GM19043 (cell line): ENCODE measurements at regions not wholly inside any gene's neighbourhood (a gene's known extent, or its start where the extent isn't known, plus 50 kb on each side); places are given as distances from the start of the nearest gene placed in this dataset.
"Not testable (repeated sequence)": the region's sequence is repeated elsewhere in the genome, so short reads cannot be mapped to it uniquely, and the experiment has no call there.

Experiments used
- ATAC-seq: cut with Tn5 transposase; IDR thresholded peaks from one replicate; pipeline ENCODE4 v1.9.1; 2021; ENCODE audit warnings: low read depth; ENCODE audit not compliant: unreplicated experiment

DNA sequence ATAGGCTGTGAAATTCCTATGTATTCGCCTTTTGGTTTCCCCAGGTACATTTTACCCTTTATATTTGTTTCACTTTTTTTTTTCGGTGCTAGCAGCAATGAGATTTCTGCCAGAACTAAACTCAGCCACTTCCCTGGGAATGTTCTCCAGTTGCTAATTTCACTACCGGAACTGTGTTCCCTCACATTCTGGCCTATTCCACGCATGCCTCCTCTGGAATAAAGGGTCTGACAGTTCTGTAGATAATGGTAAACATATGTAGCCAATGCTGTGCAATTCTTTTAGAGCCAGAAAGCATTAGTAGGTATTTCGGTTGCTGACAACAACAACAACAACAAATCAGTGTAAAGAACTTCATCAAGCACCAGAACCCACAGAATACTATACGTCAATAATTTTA is 96.1 kb upstream of the TBX18 start:
- ATAC-seq: no peak

DNA sequence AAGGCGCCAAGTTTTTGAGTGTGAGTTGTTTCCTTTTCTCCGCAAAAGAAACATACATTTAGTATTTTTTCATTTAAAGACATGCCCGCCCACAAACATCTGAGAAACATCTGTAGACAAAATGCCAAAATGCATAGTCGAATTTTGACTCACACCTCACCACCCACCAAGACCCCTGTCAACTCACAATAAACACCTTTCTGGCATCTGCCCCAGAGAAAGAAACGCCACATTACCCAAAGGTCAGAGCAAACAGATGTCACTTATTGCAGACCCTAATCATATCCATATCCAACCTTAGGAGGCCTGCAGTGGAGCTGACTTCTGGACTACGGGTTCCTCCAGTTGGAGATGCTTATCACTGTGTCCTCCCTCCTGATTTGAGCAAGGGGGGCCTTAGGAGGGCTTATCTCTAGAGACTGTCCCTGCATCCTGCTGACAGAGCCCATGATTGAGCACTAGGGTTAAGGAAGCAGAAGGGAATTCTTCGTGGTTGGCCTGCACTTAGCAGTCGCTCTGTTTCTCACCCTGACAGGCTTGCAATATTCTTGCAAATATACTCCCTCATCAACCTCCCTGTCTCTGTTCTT is 90.5 kb upstream of the TBX18 start:
- ATAC-seq: no peak

DNA sequence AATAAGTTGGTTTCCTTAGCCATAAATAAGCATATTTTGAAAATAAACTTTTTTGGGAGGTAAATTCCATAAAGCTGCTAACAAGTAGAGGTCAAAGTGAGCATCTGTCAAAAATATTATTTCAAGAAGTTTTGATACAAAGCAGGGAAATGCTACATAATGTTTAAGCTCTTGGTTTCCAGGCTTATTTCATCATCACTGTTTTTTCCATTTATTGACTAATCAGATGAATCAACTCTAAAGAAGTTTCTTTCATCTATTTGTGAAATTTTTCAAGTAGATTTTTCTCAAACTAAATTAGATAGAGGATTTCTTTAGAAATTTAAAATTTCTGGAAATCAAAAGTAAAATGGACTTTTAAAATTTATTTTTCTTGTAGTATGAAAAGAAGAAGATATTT is 89.5 kb upstream of the TBX18 start:
- no peak for ATAC-seq

DNA sequence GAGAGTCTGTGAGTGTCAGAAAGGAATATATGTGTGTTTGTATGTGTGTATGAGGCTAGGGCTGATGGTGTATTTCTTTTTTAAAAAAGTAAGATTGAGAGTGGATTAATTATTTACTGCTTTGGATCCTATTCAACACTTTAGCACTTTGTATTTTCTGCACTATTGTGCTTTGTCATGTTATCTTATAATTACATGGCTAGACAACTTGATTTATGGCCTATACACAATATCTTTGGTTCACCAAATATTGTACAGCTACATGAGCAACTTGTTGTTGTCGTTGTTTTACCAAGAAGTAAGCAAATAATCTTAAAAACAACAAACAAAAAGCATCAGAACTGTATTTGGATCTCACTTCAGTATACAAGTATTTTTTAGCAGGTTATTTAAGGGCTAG is 84.6 kb upstream of the TBX18 start:
- ATAC-seq: no peak

DNA sequence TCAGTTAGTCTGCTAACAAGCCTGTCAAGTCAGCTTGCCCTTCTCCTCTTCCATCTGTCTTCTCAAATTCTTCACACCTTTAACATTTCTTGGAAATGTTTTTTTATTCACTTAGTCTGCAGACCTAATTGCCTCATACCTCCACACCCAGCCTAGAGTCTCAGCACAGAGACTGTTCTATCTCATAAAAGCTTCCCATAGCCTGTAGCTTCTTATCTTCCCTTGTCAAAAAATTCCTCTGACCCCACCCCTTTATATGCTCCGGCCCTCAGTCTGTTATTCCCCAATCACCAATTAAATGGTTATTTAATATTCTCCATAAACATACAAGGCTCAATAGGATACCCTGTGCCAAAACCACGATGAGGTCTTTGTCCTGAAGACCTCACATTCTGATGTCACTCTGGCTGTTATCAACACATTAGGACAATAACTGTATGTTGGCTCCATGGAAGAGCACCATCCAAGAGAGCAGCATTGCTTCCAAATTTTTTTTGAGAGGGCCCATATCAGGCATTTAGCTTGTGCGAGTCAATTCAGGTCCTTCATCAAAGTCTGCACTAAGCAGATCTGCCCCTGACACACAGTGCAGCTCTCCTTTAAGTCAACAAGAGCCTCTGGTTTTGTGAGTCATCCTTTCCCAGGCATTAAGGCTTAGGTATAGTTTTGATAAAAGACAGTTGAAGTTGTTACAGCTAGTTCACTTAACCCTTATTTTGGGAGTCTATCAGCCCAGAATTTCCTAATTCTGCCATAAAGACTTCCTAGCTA is 83.2 kb upstream of the TBX18 start:
- no peak for ATAC-seq

DNA sequence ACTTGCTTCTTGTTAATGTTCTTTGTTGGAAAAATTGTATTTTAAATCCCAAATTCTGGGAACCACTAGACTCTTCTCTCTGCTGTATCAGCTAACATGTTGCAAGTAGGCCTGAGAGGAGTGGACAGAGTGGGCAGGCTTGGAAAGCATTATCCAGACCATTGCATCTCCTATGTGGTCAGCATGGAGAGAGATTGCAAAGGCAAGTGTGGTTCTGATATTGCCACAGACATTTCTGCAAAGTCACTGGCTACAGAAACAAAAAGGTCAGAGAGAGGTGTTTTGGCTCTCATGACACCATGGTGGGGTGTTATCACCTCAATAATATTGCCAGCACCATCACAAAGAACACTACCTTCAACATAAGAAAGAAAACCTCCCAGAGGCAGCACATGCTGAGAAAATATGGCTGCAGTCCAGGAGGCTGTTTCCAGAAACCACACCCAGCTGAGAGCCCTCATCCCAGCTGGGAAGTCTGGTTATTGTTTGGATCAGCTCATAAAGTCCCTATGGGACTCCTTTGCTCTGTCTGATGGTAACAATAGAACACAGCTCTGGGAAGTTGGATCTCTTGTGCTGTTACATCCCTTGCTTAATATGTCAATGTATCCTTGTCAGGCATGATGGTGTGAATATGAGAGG is 78.2 kb upstream of the TBX18 start:
- no peak for ATAC-seq

DNA sequence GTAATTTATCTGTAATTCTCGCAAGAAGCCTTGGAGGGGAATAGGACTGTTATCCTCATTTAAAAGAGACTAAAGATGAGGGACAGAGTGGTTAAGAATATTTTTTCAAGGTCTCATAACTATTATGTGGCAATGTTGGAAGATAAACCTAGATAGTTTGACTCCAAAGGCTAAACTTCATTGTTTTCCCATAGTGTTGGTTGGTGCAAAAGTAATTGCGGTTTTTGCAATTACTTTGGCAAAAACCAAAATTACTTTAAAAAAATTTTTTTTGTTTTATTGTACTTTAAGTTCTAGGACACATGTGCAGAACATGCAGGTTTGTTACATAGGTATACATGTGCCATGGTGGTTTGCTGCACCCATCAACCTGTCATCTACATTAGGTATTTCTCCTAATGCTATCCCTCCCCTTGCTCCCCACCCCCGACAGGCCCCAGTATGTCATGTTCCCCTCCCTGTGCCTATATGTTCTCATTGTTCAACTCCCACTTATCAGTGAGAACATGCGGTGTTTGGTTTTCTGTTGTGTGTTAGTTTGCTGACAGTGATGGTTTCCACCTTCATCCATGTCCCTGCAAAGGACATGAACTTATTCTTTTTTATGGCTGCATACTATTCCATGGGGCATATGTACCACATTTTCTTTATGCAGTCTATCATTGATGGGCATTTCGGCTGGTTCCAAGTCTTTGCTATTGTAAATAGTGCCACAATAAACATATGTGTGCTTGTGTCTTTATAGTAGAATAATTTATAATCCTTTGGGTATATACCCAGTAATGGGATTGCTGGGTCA is 72.9 kb upstream of the TBX18 start:
- ATAC-seq: not testable (repeated sequence)

DNA sequence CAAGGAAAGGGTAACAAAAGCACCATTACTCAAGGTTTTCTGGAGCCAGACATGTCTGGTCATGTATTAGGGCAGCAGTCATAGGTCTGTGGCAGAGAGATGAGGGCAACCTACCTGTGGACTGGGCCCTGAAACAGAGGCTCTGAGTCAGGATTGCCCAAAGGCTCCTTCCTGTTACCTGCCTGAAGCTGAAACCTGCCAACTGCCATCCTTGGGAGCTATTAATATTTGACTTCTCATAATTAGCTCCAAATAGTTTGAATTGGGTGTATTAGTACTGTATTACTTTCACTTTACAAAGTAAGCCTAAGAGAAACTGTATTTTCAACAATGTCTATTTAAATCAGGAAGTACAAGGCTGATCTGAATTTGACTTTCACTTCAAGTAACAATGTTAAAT is 72.0 kb upstream of the TBX18 start:
- ATAC-seq: no peak

DNA sequence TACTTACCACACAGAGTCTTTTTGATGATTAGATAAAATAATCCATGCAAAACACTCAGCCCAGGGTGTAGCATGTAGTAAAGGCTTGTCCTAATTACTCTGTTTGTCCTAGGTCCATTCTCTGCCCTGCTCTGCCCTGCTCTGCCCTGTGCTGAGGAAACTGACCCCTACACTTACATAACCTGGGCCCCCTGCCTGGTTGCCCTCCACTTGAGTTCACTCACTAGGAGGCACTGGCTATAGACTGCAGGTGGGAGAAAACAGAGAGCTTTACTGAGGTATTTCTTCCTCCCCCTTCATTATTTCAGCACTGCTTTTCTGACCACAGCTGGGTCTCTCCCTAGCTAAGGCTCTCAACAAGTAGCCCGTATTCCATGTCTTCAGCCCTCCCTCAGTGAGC is 70.9 kb upstream of the TBX18 start:
- no peak for ATAC-seq

DNA sequence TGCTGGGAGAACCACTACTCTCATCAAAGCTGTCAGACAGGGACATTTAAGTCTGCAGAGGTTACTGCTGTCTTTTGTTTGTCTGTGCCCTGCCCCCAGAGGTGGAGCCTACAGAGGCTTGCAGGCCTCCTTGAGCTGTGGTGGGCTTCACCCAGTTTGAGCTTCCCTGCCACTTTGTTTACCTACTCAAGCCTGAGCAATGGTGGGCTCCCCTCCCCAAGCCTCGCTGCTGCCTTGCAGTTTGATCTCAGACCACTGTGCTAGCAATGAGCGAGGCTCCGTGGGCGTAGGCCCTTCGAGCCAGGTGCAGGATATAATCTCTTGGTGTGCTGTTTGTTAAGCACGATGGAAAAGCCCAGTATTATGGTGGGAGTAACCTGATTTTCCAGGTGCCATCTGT is 67.5 kb upstream of the TBX18 start:
- ATAC-seq: not testable (repeated sequence)

DNA sequence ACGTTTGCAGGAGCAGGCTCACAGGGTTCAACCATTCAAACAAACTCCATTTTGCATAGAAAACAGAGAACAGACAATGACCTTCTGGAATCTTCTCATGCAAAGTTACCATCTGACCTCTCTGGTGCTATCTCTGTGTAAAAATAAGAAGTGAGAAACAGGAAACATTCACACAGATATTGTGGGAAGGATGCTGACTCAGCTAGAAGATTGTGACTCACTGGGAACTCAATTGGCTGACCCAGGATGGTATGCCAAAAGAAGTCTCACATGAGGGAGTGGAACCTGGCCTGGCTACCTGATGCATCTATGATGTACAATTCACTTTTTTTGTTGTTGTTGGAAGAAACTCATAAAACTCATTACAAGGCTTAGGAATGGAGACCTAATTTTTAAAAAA is 61.1 kb upstream of the TBX18 start:
- ATAC-seq: no peak

DNA sequence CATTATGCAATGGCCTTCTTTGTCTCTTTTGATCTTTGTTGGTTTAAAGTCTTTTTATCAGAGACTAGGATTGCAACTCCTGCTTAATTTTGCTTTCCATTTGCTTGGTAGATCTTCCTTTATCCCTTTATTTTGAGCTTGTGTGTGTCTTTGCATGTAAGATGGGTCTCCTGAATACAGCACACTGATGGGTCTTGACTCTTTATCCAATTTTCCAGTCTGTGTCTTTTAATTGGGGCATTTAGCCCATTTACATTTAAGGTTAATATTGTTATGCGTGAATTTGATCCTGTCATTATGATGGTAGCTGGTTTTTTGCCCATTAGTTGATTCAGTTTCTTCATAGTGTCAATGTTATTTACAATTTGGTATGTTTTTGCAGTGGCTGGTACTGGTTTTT is 56.9 kb upstream of the TBX18 start:
- not testable (repeated sequence) for ATAC-seq

DNA sequence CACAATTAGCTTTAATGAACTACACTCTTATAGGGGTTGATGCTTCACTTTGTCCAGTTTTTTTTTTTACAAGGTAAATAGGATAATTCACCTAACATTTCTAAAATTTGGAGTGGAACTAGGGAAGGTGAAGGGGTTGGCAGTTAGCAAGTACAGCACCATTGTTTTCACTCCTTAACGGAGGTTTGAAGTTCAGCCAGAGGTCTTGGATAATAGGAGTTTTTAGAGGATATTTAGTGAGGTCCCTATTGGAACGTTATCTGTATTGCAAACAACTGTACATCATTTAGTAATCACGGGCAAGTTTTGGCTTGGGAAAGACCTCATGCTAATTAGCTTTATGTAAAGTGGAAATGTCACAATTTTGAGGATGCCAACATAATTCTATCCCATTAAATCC is 52.3 kb upstream of the TBX18 start:
- ATAC-seq: no peak

DNA sequence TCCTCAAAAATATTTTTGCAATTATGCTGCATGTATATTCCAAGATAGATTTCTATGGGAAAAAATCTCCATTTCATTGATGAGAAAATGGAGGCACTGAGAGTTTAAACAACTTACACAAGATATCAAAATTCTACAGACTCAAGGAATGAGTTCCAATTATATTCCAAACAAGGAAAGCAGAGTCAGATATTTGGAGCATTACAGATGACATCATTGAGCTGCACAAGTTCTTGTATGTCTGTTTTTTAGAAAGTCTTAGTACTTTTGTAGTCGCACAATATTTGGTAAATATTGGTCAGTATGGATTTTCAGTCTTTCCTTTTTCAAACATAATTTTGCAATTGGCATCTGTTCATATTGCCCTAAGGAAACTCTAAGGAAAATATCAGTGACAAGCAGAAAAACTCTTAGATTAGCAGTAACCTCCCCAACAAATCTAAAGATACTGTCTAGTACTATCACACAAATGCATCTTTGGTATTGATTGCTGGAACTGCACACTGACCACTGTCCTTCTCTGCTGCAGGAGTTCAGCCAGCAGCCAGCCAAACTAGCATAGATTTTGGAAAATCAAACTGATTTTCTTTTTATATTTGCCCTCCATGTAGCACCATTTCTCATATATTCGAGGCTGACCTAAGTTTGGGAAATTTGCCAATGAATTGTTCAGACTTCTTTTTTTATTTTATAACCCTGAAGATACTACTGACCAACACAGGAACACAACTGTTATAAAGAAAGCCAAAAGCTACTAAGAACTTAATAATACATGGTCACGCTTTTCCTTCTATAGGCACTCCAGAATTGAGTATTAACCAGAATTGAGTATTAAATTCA is 51.7 kb upstream of the TBX18 start:
- ATAC-seq: no peak
